OCI-LY7 (cell line): ENCODE measurements at regions not wholly inside any gene's neighbourhood (a gene's known extent, or its start where the extent isn't known, plus 50 kb on each side); places are given as distances from the start of the nearest gene placed in this dataset.

Experiments used
- CTCF ChIP-seq: fragments of 200-600 bp; sonication (generic); conservative IDR thresholded peaks from 2 replicates; pipeline ENCODE4 v1.5.1; 2014; ENCODE audit warnings: mild to moderate bottlenecking, antibody characterized with exemption, low read length, moderate library complexity, mixed read lengths
- EZH2phosphoT487 ChIP-seq: fragments of 200-600 bp; sonication (generic); IDR thresholded peaks from 2 replicates; pipeline ENCODE4 v1.6.1; 2018; ENCODE audit warnings: low read depth, borderline replicate concordance, mild to moderate bottlenecking, mixed run types, antibody characterized with exemption, low read length, moderate library complexity, mixed read lengths

GRCh38 chr7:136600475-136600874 lies 268.0 kb upstream of the CHRM2 start:
- TF ChIP-seq CTCF (no peak), EZH2phosphoT487 (no peak)
